ENCODE measurements at regions not wholly inside any gene's neighbourhood (a gene's known extent, or its start where the extent isn't known, plus 50 kb on each side); places are given as distances from the start of the nearest gene placed in this dataset.

DNA sequence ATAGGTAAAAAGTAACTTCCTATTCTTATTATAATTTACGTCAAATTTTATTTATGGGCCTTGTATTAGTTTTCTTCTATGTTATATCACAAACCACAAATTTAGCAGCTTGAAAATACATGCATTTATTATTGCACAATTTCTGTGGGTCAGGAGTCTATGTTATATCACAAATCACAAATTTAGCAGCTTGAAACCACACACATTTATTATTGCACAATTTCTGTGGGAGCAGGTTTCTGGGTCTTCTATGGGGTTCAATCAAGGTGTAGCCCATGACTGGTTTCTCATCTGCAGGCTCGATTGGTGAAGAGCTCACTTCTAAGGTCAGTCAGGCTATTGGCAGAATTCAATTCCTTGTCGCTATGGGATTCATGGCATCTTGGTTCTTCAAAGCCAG lies 332.7 kb upstream of the HAND2 start:
- H3K4me3 ChIP-seq: no peak overlapping the region
- no peaks in the 10 kb centered on the region for H3K27me3 ChIP-seq
- no peaks in the 10 kb centered on the region for H3K36me3 ChIP-seq
- H3K27ac ChIP-seq: no peak overlapping the region
- intact Hi-C loops (cut with DNase I; ENCODE audit: low total_unique reads): no loop called here
- DNase-seq: no peak
- TF ChIP-seq, protein P1, sequence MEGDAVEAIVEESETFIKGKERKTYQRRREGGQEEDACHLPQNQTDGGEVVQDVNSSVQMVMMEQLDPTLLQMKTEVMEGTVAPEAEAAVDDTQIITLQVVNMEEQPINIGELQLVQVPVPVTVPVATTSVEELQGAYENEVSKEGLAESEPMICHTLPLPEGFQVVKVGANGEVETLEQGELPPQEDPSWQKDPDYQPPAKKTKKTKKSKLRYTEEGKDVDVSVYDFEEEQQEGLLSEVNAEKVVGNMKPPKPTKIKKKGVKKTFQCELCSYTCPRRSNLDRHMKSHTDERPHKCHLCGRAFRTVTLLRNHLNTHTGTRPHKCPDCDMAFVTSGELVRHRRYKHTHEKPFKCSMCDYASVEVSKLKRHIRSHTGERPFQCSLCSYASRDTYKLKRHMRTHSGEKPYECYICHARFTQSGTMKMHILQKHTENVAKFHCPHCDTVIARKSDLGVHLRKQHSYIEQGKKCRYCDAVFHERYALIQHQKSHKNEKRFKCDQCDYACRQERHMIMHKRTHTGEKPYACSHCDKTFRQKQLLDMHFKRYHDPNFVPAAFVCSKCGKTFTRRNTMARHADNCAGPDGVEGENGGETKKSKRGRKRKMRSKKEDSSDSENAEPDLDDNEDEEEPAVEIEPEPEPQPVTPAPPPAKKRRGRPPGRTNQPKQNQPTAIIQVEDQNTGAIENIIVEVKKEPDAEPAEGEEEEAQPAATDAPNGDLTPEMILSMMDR (IDR thresholded peaks at IDR 0.05): no peak
- no peaks in the 10 kb centered on the region for H3K4me1 ChIP-seq
- peaks cover 0 to 17% (median 0%) of the 10 kb centered on the region in 3 donors for H3K9me3 ChIP-seq

DNA sequence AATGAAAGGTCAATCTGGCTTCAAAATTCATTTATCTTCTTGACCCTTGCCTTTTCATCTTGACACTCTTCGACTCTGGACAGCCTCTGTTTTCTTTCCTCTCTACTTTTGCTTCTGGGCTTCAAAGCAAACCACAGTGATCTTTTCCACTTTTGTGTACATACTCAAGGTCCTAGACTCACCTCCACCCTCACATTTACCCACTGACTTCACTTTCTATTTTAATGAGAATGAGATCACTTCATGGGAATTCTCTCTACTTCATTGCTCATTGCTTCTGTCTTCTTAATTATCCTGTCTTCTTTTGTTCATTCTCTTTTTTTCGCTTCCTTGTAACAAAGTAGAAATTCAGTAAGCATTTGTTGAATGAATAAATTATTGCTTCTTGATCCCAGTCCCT lies 330.1 kb upstream of the HAND2 start:
- intact Hi-C loops (cut with DNase I; ENCODE audit: low total_unique reads): no loop called here
- Histone ChIP-seq H3K4me3 (no peak overlapping the region), H3K36me3 (no peaks in the 10 kb centered on the region), H3K27me3 (no peaks in the 10 kb centered on the region), H3K4me1 (no peaks in the 10 kb centered on the region), H3K9me3 (peaks cover 0 to 17% (median 0%) of the 10 kb centered on the region in 3 donors), H3K27ac (no peak overlapping the region)
- TF ChIP-seq, protein P1 (IDR thresholded peaks at IDR 0.05): no peak
- no peak for DNase-seq

DNA sequence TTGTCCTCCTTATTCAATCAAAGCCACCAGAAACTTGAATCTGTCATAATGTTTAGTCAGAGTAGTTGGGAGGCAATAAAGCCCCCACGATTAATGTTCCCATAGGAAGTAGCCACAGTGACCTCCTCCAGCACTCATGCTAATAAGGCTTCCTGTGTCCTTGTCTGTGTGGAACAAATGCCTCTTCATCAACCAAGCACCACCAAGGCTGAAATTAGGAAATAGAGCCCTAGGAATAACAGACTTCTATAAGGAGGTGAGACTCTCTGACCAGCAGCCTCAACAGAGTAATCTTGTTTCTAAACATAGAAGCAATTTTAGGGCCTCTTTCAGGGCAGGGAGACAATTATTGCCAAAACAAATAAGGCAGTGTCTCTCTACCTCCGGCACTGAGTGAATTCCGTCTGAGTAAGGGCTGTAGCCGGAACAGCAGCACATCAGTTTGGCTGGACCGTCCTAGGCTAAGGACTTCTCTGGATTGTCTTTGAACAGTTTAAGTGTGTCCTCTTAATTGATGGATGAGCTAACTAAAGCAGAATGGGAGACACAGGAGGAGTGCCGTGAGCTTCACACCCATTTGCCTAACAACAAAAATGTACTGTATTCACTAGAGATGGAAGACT lies 329.2 kb upstream of the HAND2 start:
- TF ChIP-seq, protein P1 (IDR thresholded peaks at IDR 0.05): no peak
- no peaks in the 10 kb centered on the region for H3K4me1 ChIP-seq
- no peak overlapping the region for H3K27ac ChIP-seq
- no peak overlapping the region for H3K4me3 ChIP-seq
- peaks cover 0 to 8% (median 0%) of the 10 kb centered on the region in 3 donors for H3K9me3 ChIP-seq
- intact Hi-C loops (cut with DNase I; ENCODE audit: low total_unique reads): no loop called here
- DNase-seq: no peak
- no peaks in the 10 kb centered on the region for H3K36me3 ChIP-seq
- no peaks in the 10 kb centered on the region for H3K27me3 ChIP-seq

DNA sequence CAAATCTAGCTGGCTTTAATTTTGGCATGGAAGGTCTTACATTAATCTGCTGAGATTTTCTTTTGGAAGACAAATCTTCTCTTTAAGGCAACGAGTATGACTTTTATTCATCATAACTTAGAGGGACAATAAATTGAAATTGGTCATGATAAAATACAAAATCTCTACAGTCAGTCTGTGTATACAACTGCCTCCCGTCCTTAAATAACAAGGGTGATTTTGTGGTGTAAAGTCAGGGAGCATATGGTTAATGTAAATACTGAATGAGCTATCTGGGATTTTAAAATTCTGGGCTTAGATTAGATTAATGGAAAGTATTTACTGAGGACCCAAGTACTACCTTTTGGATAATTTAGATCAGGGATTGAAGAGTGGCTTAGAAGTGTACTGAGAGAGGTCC lies 328.4 kb upstream of the HAND2 start:
- Histone ChIP-seq H3K36me3 (no peaks in the 10 kb centered on the region), H3K4me1 (no peaks in the 10 kb centered on the region), H3K27me3 (no peaks in the 10 kb centered on the region), H3K27ac (no peak overlapping the region), H3K9me3 (peaks cover 0 to 7% (median 0%) of the 10 kb centered on the region in 3 donors), H3K4me3 (no peak overlapping the region)
- intact Hi-C loops (cut with DNase I; ENCODE audit: low total_unique reads): no loop called here
- no peak for DNase-seq
- TF ChIP-seq, protein P1 (IDR thresholded peaks at IDR 0.05): no peak

DNA sequence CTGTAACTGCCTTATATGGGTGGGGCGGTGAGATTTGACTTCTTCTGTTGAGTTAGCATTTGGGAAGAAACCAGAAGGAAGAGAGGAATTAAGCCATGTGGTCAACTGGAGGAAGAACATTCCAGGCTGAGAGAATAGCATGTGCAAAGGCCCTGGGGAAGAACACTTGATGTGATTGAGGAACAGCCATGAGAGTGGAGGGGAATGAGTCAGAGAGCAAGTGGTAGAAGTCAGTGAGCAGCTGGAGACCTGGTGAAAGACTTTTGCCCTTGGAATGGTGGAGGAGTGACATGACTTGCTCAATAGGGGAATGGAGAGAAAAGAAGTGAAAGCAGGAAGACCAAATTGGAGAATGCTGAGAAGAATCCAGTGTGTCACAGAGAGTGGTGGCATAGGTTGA lies 327.8 kb upstream of the HAND2 start:
- Histone ChIP-seq H3K9me3 (peaks cover 0 to 7% (median 0%) of the 10 kb centered on the region in 3 donors), H3K27ac (no peak overlapping the region), H3K27me3 (no peaks in the 10 kb centered on the region), H3K4me3 (no peak overlapping the region), H3K36me3 (no peaks in the 10 kb centered on the region), H3K4me1 (no peaks in the 10 kb centered on the region)
- TF ChIP-seq, protein P1 (IDR thresholded peaks at IDR 0.05): no peak
- intact Hi-C loops (cut with DNase I; ENCODE audit: low total_unique reads): no loop called here
- no peak for DNase-seq

DNA sequence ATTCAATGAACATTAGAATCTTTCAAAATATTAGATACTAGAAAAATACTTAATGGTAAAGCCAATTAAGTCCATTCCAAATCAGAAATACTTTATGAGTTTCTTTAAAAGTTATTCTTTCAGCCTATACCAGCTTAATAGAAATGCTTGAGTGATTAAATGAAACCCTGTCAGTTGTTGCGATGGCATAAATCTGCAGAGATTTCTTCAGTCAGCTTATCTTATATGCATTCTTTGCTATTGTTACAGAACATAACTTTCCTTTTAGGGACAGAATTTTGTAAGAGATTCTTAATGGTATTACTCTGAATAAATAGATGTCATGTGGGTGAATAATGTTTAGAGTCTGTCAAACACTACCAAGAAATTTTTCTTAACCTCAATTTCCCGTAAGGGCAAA lies 325.0 kb upstream of the HAND2 start:
- no peaks in the 10 kb centered on the region for H3K4me1 ChIP-seq
- H3K27me3 ChIP-seq: no peaks in the 10 kb centered on the region
- no peak for DNase-seq
- TF ChIP-seq, protein P1 (IDR thresholded peaks at IDR 0.05): no peak
- no peak overlapping the region for H3K4me3 ChIP-seq
- H3K9me3 ChIP-seq: no peaks in the 10 kb centered on the region
- H3K36me3 ChIP-seq: no peaks in the 10 kb centered on the region
- no peak overlapping the region for H3K27ac ChIP-seq
- intact Hi-C loops (cut with DNase I; ENCODE audit: low total_unique reads): no loop called here
